ENCODE measurements at regions not wholly inside any gene's neighbourhood (a gene's known extent, or its start where the extent isn't known, plus 50 kb on each side); places are given as distances from the start of the nearest gene placed in this dataset.

DNA sequence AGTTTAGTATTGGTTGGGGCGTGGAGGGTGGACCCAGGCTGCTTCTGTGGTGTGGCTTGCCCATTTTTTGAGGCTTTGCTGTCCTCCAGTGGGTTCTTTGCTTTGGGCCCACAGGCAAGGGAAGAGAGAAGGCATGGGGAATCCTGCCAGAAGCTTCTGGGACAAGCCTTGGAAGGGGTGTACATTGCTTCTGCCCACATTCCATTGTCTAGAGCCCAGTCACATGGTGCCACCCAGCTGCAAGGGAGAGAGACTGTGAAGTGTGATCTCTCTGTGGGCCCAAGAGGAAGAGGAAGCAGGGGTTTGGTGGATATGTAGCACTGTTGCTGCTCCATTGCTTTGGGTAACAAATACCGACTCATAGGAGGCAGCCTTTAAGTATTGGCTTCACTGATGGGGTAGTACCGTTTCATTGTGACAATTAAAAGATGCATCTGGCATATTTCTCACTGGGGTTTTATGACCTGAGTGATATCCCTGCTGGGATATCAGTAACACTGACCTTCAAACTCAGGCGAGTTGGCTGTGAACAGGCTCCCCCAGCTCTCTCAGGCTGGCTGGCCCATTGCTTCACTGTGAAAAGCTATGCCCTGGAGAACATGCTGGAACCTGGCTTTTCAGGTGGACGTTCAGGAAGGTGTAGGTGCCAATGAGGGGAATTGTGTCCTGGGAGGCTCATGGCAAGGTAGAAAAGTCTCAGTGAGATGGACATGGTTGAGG is 85.9 kb downstream of the CLDN34 start:
- Histone ChIP-seq H2BK5ac (ENCODE audit: low read depth, low read length, poor library complexity, severe bottlenecking) (no peak overlapping the region), H3K56ac (ENCODE audit: extremely low read depth, insufficient read depth, low read length) (no peak overlapping the region), H4K5ac (ENCODE audit: low read depth, low read length) (no peak overlapping the region), H3K14ac (replicated peaks; ENCODE audit: low read depth, low read length) (no peak overlapping the region), H2AK9ac (replicated peaks; ENCODE audit: low read depth, low read length, poor library complexity) (no peak overlapping the region), H2BK120ac (ENCODE audit: low read depth, low read length) (no peak overlapping the region), H3K27me3 (ENCODE audit: control insufficient read depth, insufficient read depth, low read length) (no peaks in the 10 kb centered on the region), H3K4ac (ENCODE audit: low read depth, low read length) (no peak overlapping the region), H3K79me1 (ENCODE audit: low read depth in 1 of 2, low read length in 2 of 2) (peaks cover 12 to 61% of the 10 kb centered on the region in 2 experiments), H3K9me1 (ENCODE audit: insufficient read depth, low read length) (peaks cover 8% of the 10 kb centered on the region), H4K91ac (ENCODE audit: insufficient read depth, low read depth, low read length) (no peak overlapping the region), H2BK20ac (ENCODE audit: low read depth, low read length) (no peak overlapping the region), H2BK15ac (ENCODE audit: low read depth, low read length) (no peak overlapping the region), H3K27ac (ENCODE audit: insufficient read depth, low read length) (no peak overlapping the region), H3K18ac (ENCODE audit: low read depth, low read length) (no peak overlapping the region), H3K9me3 (ENCODE audit: control insufficient read depth, insufficient read depth, low read length) (peaks cover 5% of the 10 kb centered on the region), H4K8ac (ENCODE audit: low read depth in 2 of 2, low read length in 2 of 2) (no peak overlapping the region), H3K4me3 (ENCODE audit: insufficient read depth, low read depth, low read length) (no peak overlapping the region), H3K4me1 (ENCODE audit: control insufficient read depth, insufficient read depth, low read length) (peaks cover 8% of the 10 kb centered on the region; the same call in 1 of the 2 replicates), H3K4me2 (ENCODE audit: low read depth, low read length) (no peak overlapping the region), H2AFZ (replicated peaks; ENCODE audit: low read length, poor library complexity) (no peak overlapping the region), H3K23ac (ENCODE audit: low read depth, low read length) (no peak overlapping the region), H3K9ac (ENCODE audit: low read depth, low read length) (no peak overlapping the region), H4K20me1 (ENCODE audit: insufficient read depth, low read length) (peaks cover 29% of the 10 kb centered on the region), H3K36me3 (ENCODE audit: control insufficient read depth, insufficient read depth, low read length) (peaks cover 3% of the 10 kb centered on the region; the same call in 1 of the 2 replicates), H2AK5ac (ENCODE audit: low read depth, low read length) (0 out of 2 replicates have a peak overlapping the region, but pooled peaks have one; percentile 2)
- TF ChIP-seq RFX5 (IDR thresholded peaks at IDR 0.05; ENCODE audit: low read depth, low read length) (no peak), SMC3 (IDR thresholded peaks at IDR 0.05; ENCODE audit: low read depth, low read length) (no peak), MAFK (IDR thresholded peaks at IDR 0.05; ENCODE audit: low read depth, low read length) (no peak), MAZ (IDR thresholded peaks at IDR 0.05; ENCODE audit: borderline replicate concordance, low read depth, low read length) (no peak), FOS (IDR thresholded peaks at IDR 0.05; ENCODE audit: low read depth, low read length) (no peak), NFE2L2 (IDR thresholded peaks at IDR 0.05; ENCODE audit: low read depth, low read length) (no peak), CEBPB (IDR thresholded peaks at IDR 0.05; ENCODE audit: low read depth, low read length) (no peak), RCOR1 (IDR thresholded peaks at IDR 0.05; ENCODE audit: insufficient replicate concordance, low read length) (no peak), MXI1 (IDR thresholded peaks at IDR 0.05; ENCODE audit: borderline replicate concordance, low read depth, low read length) (no peak), ELK1 (IDR thresholded peaks at IDR 0.05; ENCODE audit: borderline replicate concordance, low read depth, low read length) (no peak), USF2 (IDR thresholded peaks at IDR 0.05; ENCODE audit: low read depth, low read length) (no peak), POLR2A (IDR thresholded peaks at IDR 0.05; ENCODE audit: low read depth, low read length) (no peak), CHD1 (IDR thresholded peaks at IDR 0.05; ENCODE audit: low read depth, low read length) (no peak), BHLHE40 (IDR thresholded peaks at IDR 0.05; ENCODE audit: low read depth, low read length) (no peak), RAD21 (IDR thresholded peaks at IDR 0.05; ENCODE audit: low read length) (no peak)
- TF ChIP-seq, protein P1, sequence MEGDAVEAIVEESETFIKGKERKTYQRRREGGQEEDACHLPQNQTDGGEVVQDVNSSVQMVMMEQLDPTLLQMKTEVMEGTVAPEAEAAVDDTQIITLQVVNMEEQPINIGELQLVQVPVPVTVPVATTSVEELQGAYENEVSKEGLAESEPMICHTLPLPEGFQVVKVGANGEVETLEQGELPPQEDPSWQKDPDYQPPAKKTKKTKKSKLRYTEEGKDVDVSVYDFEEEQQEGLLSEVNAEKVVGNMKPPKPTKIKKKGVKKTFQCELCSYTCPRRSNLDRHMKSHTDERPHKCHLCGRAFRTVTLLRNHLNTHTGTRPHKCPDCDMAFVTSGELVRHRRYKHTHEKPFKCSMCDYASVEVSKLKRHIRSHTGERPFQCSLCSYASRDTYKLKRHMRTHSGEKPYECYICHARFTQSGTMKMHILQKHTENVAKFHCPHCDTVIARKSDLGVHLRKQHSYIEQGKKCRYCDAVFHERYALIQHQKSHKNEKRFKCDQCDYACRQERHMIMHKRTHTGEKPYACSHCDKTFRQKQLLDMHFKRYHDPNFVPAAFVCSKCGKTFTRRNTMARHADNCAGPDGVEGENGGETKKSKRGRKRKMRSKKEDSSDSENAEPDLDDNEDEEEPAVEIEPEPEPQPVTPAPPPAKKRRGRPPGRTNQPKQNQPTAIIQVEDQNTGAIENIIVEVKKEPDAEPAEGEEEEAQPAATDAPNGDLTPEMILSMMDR (conservative IDR thresholded peaks at IDR 0.05; ENCODE audit: low read depth, low read length) = no peak
- peak; percentile 42; the same call in 1 of the 2 replicates for ATAC-seq (ENCODE audit: low read depth)
- ChIA-PET POLR2A (ENCODE audit: unreplicated experiment) (no interaction called here), CTCF (no interaction called here)
- no peak for DNase-seq
- dilution Hi-C loops (cut with HindIII; ENCODE audit: low sequenced_read_pairs, unreplicated experiment) (no loop called here), in situ Hi-C loops (cut with MboI; ENCODE audit: low sequenced_read_pairs) (no loop called here), intact Hi-C loops (cut with micrococcal nuclease) (no loop called here)
- WGBS, 2 experiments (ENCODE audit: extremely low coverage in 2 of 2, insufficient read length in 1 of 2) = 80% methylated on average over 1 of the region's 5 CpGs; no CpG with 5 or more reads in 1 of the 2 experiments
- no TSS peak for BruUV-seq (replicated peaks)

Data from IMR-90 (cell line).